Upper lobe of right lung (tissue), 1 donor: ENCODE measurements at regions not wholly inside any gene's neighbourhood (a gene's known extent, or its start where the extent isn't known, plus 50 kb on each side); places are given as distances from the start of the nearest gene placed in this dataset.
A peak's percentile ranks its signal among the peaks of the same experiment; 100 is the strongest.

Experiments
- ATAC-seq: fragments of 200-7000 bp; cut with Tn5 transposase; one replicate; pipeline ENCODE4 v1.9.1; 2020; ENCODE audit warnings: mild to moderate bottlenecking, moderate library complexity
- DNase-seq: peaks from one replicate; pipeline ENCODE4 v3.0.0-alpha.2; 2020
- H3K27ac ChIP-seq: fragments of 200-600 bp; one replicate; pipeline ENCODE4 v1.8.0; 2022
- H3K27me3 ChIP-seq: fragments of 200-600 bp; one replicate; pipeline ENCODE4 v1.8.0; 2022; ENCODE audit warnings: mild to moderate bottlenecking
- H3K36me3 ChIP-seq: fragments of 200-600 bp; one replicate; pipeline ENCODE4 v1.8.0; 2022
- H3K4me1 ChIP-seq: fragments of 200-600 bp; one replicate; pipeline ENCODE4 v1.8.0; 2022
- H3K4me3 ChIP-seq: fragments of 200-600 bp; one replicate; pipeline ENCODE4 v1.8.0; 2022; ENCODE audit warnings: mild to moderate bottlenecking
- H3K9me3 ChIP-seq: fragments of 200-600 bp; one replicate; pipeline ENCODE4 v1.8.0; 2022
- CTCF ChIP-seq: fragments of 200-600 bp; IDR thresholded peaks from one replicate; pipeline ENCODE4 v1.8.0; 2022; ENCODE audit warnings: antibody characterized with exemption
- intact Hi-C: fragments of 100-400 bp; cut with DNase I; formaldehyde crosslinking; loops from one replicate; pipeline ENCODE4 v1.11.0; 2022
- donor health status: DM: no; HTN: yes; CAD: no; lungs with severe emphysema.

- H3K27me3 ChIP-seq = no peaks in the 10 kb centered on the region
- no peak for TF ChIP-seq CTCF
- no peaks in the 10 kb centered on the region for H3K36me3 ChIP-seq
- H3K27ac ChIP-seq = no peak overlapping the region
- no peaks in the 10 kb centered on the region for H3K9me3 ChIP-seq
- intact Hi-C loops = no loop called here
- DNase-seq (no peak), ATAC-seq (peak; percentile 76)
- no peak overlapping the region for H3K4me3 ChIP-seq
- H3K4me1 ChIP-seq = no peaks in the 10 kb centered on the region
These were observed 868.6 kb downstream of the METTL15 start for GRCh38 chr11:28976801-28977145.

- no peak for TF ChIP-seq CTCF
- ATAC-seq = no peak
These were observed 868.0 kb downstream of the METTL15 start for GRCh38 chr11:28976012-28976800.

DNA sequence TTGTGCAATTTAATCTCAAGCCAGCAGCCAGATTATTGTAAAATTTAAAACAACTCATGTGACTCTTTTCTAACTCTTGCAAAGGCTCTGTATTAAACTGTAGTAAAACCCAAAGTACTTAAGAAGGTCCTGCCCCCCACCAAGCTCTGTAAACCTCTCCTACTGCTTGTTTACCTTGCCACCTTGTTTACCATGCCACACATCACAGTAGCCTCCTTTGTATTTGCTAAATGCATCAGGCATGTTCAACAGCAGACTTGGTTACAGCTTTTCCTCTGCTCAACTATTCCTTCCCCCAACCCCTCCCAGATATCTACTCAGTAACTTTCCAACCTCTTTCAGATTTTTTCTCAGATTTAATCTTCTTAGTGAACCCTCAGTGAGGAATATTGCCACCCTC, 861.6 kb downstream of the METTL15 start:
- no peak for TF ChIP-seq CTCF
- H3K36me3 ChIP-seq = no peaks in the 10 kb centered on the region
- no peak overlapping the region for H3K27ac ChIP-seq
- no peaks in the 10 kb centered on the region for H3K27me3 ChIP-seq
- no peak for ATAC-seq
- H3K4me1 ChIP-seq = no peaks in the 10 kb centered on the region
- no peak overlapping the region for H3K4me3 ChIP-seq
- intact Hi-C loops = no loop called here
- no peaks in the 10 kb centered on the region for H3K9me3 ChIP-seq
- no peak for DNase-seq

More at GRCh38 chr11:28976012-28976800, 868.0 kb downstream of the METTL15 start:
- Histone ChIP-seq H3K27me3 (no peaks in the 10 kb centered on the region), H3K36me3 (no peaks in the 10 kb centered on the region), H3K4me3 (no peak overlapping the region), H3K4me1 (no peaks in the 10 kb centered on the region), H3K9me3 (no peaks in the 10 kb centered on the region), H3K27ac (no peak overlapping the region)
- no peak for DNase-seq
- intact Hi-C loops = no loop called here

- Histone ChIP-seq H3K27ac (no peak overlapping the region), H3K27me3 (no peaks in the 10 kb centered on the region), H3K4me1 (no peaks in the 10 kb centered on the region), H3K4me3 (no peak overlapping the region), H3K36me3 (no peaks in the 10 kb centered on the region), H3K9me3 (no peaks in the 10 kb centered on the region)
- intact Hi-C loops = no loop called here
- DNase-seq = no peak
- no peak for TF ChIP-seq CTCF
- ATAC-seq = no peak
These were observed 858.8 kb downstream of the METTL15 start for GRCh38 chr11:28966951-28967350.

GRCh38 chr11:28965819-28966218, 857.6 kb downstream of the METTL15 start:
- Histone ChIP-seq H3K4me3 (no peak overlapping the region), H3K27ac (no peak overlapping the region), H3K4me1 (no peaks in the 10 kb centered on the region), H3K36me3 (no peaks in the 10 kb centered on the region), H3K9me3 (no peaks in the 10 kb centered on the region), H3K27me3 (no peaks in the 10 kb centered on the region)
- intact Hi-C loops = no loop called here
- ATAC-seq (no peak), DNase-seq (no peak)
- TF ChIP-seq CTCF = no peak

DNA sequence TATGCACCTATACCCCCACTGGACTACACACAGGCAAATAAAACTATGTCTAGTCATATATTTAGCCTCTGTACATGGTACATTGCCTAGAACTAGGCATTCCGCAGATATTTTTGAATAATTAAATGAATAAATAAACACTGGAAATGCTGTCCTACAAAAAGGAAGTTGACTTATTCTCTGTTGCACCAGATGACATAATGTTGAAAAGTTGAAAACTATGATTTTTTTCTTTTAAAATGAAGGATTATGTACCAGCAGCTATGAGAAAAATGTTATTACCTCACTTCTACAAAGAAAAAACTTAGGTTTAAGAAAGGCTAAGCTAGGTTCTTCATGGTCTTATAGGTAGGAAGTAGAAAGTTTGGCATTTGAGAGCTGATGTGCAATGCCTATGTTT, 856.6 kb downstream of the METTL15 start:
- H3K27ac ChIP-seq = no peak overlapping the region
- TF ChIP-seq CTCF = no peak
- H3K4me1 ChIP-seq = no peaks in the 10 kb centered on the region
- H3K9me3 ChIP-seq = no peaks in the 10 kb centered on the region
- ATAC-seq = no peak
- no peaks in the 10 kb centered on the region for H3K36me3 ChIP-seq
- intact Hi-C loops = no loop called here
- no peak for DNase-seq
- H3K4me3 ChIP-seq = no peak overlapping the region
- H3K27me3 ChIP-seq = no peaks in the 10 kb centered on the region
